Neuronal stem cell (in vitro differentiated cells): ENCODE measurements at regions not wholly inside any gene's neighbourhood (a gene's known extent, or its start where the extent isn't known, plus 50 kb on each side); places are given as distances from the start of the nearest gene placed in this dataset.
"Not testable (repeated sequence)": the region's sequence is repeated elsewhere in the genome, so short reads cannot be mapped to it uniquely, and the experiment has no call there.

Experiments
- DNase-seq: peaks from one replicate; pipeline ENCODE4 v3.0.0-alpha.2; 2013; ENCODE audit warnings: low spot score
- H2AFZ ChIP-seq: one replicate; pipeline ENCODE4 v1.6.1; 2013; ENCODE audit warnings: mild to moderate bottlenecking, low read length, inconsistent platforms
- H2AK5ac ChIP-seq: 2 replicates; pipeline ENCODE4 v1.6.1; 2013; ENCODE audit warnings: low read depth, mild to moderate bottlenecking, inconsistent platforms, low read length, moderate library complexity, mixed read lengths
- H2BK120ac ChIP-seq: 2 replicates; pipeline ENCODE4 v1.6.1; 2013; ENCODE audit warnings: low read depth, mild to moderate bottlenecking, inconsistent platforms, low read length, moderate library complexity, mixed read lengths
- H2BK12ac ChIP-seq: one replicate; pipeline ENCODE4 v1.6.1; 2013; ENCODE audit warnings: low read length, inconsistent platforms
- H2BK15ac ChIP-seq: 2 replicates; pipeline ENCODE4 v1.6.1; 2013; ENCODE audit warnings: mild to moderate bottlenecking, low read length, inconsistent platforms, mixed read lengths
- H2BK5ac ChIP-seq: one replicate; pipeline ENCODE4 v1.6.1; 2013; ENCODE audit warnings: inconsistent platforms, mild to moderate bottlenecking, low read length, moderate library complexity
- H3K14ac ChIP-seq: one replicate; pipeline ENCODE4 v1.6.1; 2013; ENCODE audit warnings: low read length, inconsistent platforms
- H3K18ac ChIP-seq: 2 replicates; pipeline ENCODE4 v1.6.1; 2013; ENCODE audit warnings: low read length, inconsistent platforms
- H3K23ac ChIP-seq: 2 replicates; pipeline ENCODE4 v1.6.1; 2013; ENCODE audit warnings: low read depth, mild to moderate bottlenecking, mixed read lengths, low read length, inconsistent platforms; ENCODE audit not compliant: poor library complexity
- H3K27ac ChIP-seq: replicated peaks from 3 replicates; pipeline ENCODE4 v1.5.1; 2013; ENCODE audit warnings: low read length, inconsistent platforms
- H3K27me3 ChIP-seq, 3 experiments: 2 replicates each; pipeline ENCODE4 v1.6.1; 2013; ENCODE audit warnings: low read length in 3 of 3, mild to moderate bottlenecking in 2 of 3, inconsistent platforms in 1 of 3, low read depth in 1 of 3, mixed read lengths in 1 of 3, moderate library complexity in 1 of 3; ENCODE audit not compliant: control insufficient read depth in 3 of 3, insufficient read depth in 3 of 3
- H3K36me3 ChIP-seq, 2 donors: replicated peaks in 1 of 2; 2 replicates each; pipeline ENCODE4 v1.6.1; 2013; ENCODE audit warnings: low read length in 2 of 2; ENCODE audit not compliant: control insufficient read depth in 2 of 2, insufficient read depth in 2 of 2
- H3K4ac ChIP-seq: 2 replicates; pipeline ENCODE4 v1.6.1; 2013; ENCODE audit warnings: inconsistent platforms, mild to moderate bottlenecking, low read length, moderate library complexity
- H3K4me1 ChIP-seq, 2 donors: 1 replicate in 1 of 2; 2 replicates in 1 of 2; pipeline ENCODE4 v1.6.1; 2013; ENCODE audit warnings: low read length in 2 of 2, low read depth in 1 of 2; ENCODE audit not compliant: control insufficient read depth in 2 of 2, insufficient read depth in 1 of 2
- H3K4me2 ChIP-seq: one replicate; pipeline ENCODE4 v1.6.1; 2013; ENCODE audit warnings: mild to moderate bottlenecking, low read length, inconsistent platforms; ENCODE audit not compliant: insufficient read depth, poor library complexity, severe bottlenecking
- H3K4me3 ChIP-seq, 2 donors: 2 replicates each; pipeline ENCODE4 v1.5.1; 2013; ENCODE audit warnings: low read length in 2 of 2, mild to moderate bottlenecking in 2 of 2, inconsistent platforms in 1 of 2, moderate library complexity in 1 of 2
- H3K79me1 ChIP-seq: one replicate; pipeline ENCODE4 v1.6.1; 2013; ENCODE audit warnings: low read depth, mild to moderate bottlenecking, inconsistent platforms, low read length, moderate library complexity
- H3K9ac ChIP-seq: one replicate; pipeline ENCODE4 v1.6.1; 2013; ENCODE audit warnings: mild to moderate bottlenecking, low read depth, low read length, inconsistent platforms; ENCODE audit not compliant: poor library complexity
- H3K9me3 ChIP-seq, 2 donors: replicated peaks in 1 of 2; 2 replicates each; pipeline versions ENCODE3 to v1.6.1; 2013; ENCODE audit warnings: low read length in 2 of 2, mild to moderate bottlenecking in 2 of 2, inconsistent platforms in 1 of 2, low read depth in 1 of 2, mixed read lengths in 1 of 2, moderate library complexity in 1 of 2; ENCODE audit not compliant: control insufficient read depth in 2 of 2, insufficient read depth in 1 of 2
- H4K8ac ChIP-seq: one replicate; pipeline ENCODE4 v1.6.1; 2013; ENCODE audit warnings: low read depth, mild to moderate bottlenecking, inconsistent platforms, low read length, moderate library complexity
- H4K91ac ChIP-seq: one replicate; pipeline ENCODE4 v1.6.1; 2013; ENCODE audit warnings: low read length, low read depth, mild to moderate bottlenecking, inconsistent platforms; ENCODE audit not compliant: poor library complexity
- WGBS, 2 donors: extraction: QIAGEN DNeasy Blood & Tissue Kit; methylation state at CpG; one replicate each; pipeline ENCODE4 v1.1.7; 2013; ENCODE audit warnings: missing lambda C conversion rate in 2 of 2, mixed read lengths in 1 of 2; ENCODE audit not compliant: insufficient read length in 2 of 2, insufficient replicate concordance in 1 of 2; ENCODE audit errors: extremely low coverage in 2 of 2; 5-methylcytosine and 5-hydroxymethylcytosine counted together

DNA sequence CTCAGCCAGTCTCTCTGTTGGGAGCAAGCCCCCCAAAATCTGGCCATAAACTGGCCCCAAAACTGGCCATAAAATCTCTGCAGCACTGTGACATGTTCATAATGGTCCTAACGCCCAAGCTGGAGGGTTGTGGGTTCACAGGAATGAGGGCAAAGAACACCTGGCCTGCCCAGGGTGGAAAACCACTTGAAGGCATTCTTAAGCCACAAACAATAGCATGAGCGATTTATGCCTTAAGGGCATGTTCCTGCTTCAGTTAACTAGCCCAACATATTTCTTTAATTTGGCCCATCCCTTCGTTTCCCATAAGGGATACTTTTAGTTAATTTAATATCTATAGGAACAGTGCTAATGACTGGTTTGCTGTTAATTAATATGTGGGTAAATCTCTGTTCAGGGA is 205.8 kb downstream of the ALG10 start:
- H2BK5ac ChIP-seq, H2BK15ac ChIP-seq, H3K14ac ChIP-seq, H3K4me2 ChIP-seq, H3K23ac ChIP-seq, H4K8ac ChIP-seq, H3K4me1 ChIP-seq, H4K91ac ChIP-seq, H3K4ac ChIP-seq, H3K27me3 ChIP-seq, H2AK5ac ChIP-seq, H2BK12ac ChIP-seq, H3K4me3 ChIP-seq, H3K27ac ChIP-seq, DNase-seq, H2BK120ac ChIP-seq, H2AFZ ChIP-seq, H3K36me3 ChIP-seq, H3K9ac ChIP-seq, H3K18ac ChIP-seq, H3K79me1 ChIP-seq: not testable (repeated sequence)
- WGBS, 2 donors, result no CpG with 5 or more reads among the region's 3 CpGs
- H3K9me3 ChIP-seq, result peaks cover 0 to 12% of the 10 kb centered on the region in 2 donors

DNA sequence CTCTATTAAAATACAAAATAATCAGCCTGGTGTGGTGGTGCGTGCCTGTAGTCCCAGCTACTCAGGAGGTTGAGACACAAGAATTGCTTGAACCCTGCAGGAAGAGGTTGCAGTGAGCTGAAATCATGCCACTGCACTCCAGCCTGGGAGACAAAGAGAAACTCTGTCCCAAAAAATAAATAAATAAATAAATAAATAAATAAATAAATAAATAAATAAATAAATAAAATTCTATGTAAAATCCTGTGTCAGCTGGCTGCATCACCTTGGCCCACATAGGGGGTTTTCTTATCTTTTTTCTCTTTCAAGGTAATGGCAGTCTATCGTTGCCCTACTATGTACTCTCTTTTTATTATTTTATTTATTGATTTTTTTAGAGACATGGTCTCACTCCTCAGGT is 206.7 kb downstream of the ALG10 start:
- H2BK120ac ChIP-seq, H3K36me3 ChIP-seq, H2BK12ac ChIP-seq, H2BK5ac ChIP-seq, H2BK15ac ChIP-seq, H3K27ac ChIP-seq, H3K27me3 ChIP-seq, H3K9ac ChIP-seq, DNase-seq, H4K91ac ChIP-seq, H2AFZ ChIP-seq, H3K4me1 ChIP-seq, H3K79me1 ChIP-seq, H3K4me2 ChIP-seq, H3K14ac ChIP-seq, H4K8ac ChIP-seq, H3K4ac ChIP-seq, H3K18ac ChIP-seq, H3K4me3 ChIP-seq, H2AK5ac ChIP-seq, H3K23ac ChIP-seq: not testable (repeated sequence)
- WGBS, 2 donors, result no CpG with 5 or more reads among the region's 2 CpGs
- peaks cover 0 to 16% of the 10 kb centered on the region in 2 donors for H3K9me3 ChIP-seq

DNA sequence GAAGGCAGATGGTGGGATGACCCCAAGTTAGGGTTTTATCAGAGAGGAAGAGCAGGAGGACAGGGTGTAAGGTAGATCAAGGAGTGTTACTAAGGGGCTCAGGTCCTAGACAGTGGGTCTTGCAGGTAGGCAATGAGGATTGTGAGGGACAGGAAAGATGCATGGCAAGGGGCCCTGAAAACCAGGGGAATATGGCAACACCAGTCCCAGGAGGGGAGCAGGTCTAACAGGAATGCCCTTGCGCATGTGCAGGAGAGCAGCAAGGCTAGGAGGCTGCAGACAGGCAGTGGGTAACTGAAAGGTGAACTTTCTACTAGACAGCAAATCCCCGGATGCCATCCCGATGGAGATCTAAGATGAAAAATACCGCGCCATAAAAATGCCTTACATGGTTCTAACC is 211.3 kb downstream of the ALG10 start:
- H4K91ac ChIP-seq, result no peak overlapping the region
- no peaks in the 10 kb centered on the region for H3K79me1 ChIP-seq
- no peak overlapping the region for H2AFZ ChIP-seq
- no peak overlapping the region for H2BK15ac ChIP-seq
- H3K36me3 ChIP-seq, result peaks cover 0 to 4% of the 10 kb centered on the region in 2 donors
- H4K8ac ChIP-seq, result no peak overlapping the region
- no peak overlapping the region for H2BK5ac ChIP-seq
- no peak overlapping the region for H3K23ac ChIP-seq
- H3K4me2 ChIP-seq, result no peak overlapping the region
- no peak for DNase-seq
- H2AK5ac ChIP-seq, result no peak overlapping the region
- peaks cover 0 to 2% (median 0%) of the 10 kb centered on the region in 3 experiments for H3K27me3 ChIP-seq
- no peak overlapping the region for H2BK120ac ChIP-seq
- no peak overlapping the region for H3K4ac ChIP-seq
- H3K9ac ChIP-seq, result peak overlapping the region; percentile 25
- H3K4me3 ChIP-seq, result peak overlapping the region in 1 of 2 donors; percentile 22
- no peak overlapping the region for H3K18ac ChIP-seq
- peaks cover 0 to 2% of the 10 kb centered on the region in 2 donors for H3K4me1 ChIP-seq
- no CpG with 5 or more reads among the region's 5 CpGs for WGBS, 2 donors
- H3K14ac ChIP-seq, result no peak overlapping the region
- peaks cover 0 to 25% of the 10 kb centered on the region in 2 donors for H3K9me3 ChIP-seq
- H2BK12ac ChIP-seq, result no peak overlapping the region
- H3K27ac ChIP-seq, result no peak overlapping the region

DNA sequence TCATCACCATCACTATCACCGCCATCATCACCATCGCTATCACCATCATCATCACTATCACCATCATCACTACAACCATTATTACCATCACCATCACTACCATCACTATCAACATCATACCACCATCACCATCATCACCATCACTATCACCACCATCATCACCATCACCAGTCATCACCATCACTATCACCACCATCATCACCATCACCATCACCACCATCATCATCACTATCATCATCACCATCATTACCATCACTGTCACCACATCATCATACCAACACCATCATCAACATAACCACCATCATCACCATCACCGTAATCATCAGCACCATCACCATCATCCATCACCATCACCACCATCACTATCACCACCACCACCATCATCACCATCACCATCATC is 213.8 kb downstream of the ALG10 start:
- Histone ChIP-seq H3K23ac (peak overlapping the region; percentile 80), H3K14ac (no peak overlapping the region), H3K9ac (peak overlapping the region; percentile 70), H2AK5ac (no peak overlapping the region), H3K4me1 (peaks cover 0 to 2% of the 10 kb centered on the region in 2 donors), H2BK12ac (no peak overlapping the region), H2AFZ (no peak overlapping the region), H2BK120ac (no peak overlapping the region), H3K4ac (no peak overlapping the region), H2BK5ac (no peak overlapping the region), H3K9me3 (peaks cover 0 to 21% of the 10 kb centered on the region in 2 donors), H3K36me3 (peaks cover 0 to 4% of the 10 kb centered on the region in 2 donors), H4K8ac (peak overlapping the region; percentile 93), H3K79me1 (no peaks in the 10 kb centered on the region), H3K4me3 (peak overlapping the region in 1 of 2 donors; percentile 67), H4K91ac (peak overlapping the region; percentile 30), H3K27me3 (peaks cover 0 to 2% (median 0%) of the 10 kb centered on the region in 3 experiments), H2BK15ac (no peak overlapping the region), H3K18ac (no peak overlapping the region), H3K4me2 (no peak overlapping the region), H3K27ac (no peak overlapping the region)
- 100% methylated on average over 1 to 3 of the region's 3 CpGs for WGBS, 2 donors
- no peak for DNase-seq
